Embryonic facial prominence (tissue), 1 donor: ENCODE measurements at regions not wholly inside any gene's neighbourhood (a gene's known extent, or its start where the extent isn't known, plus 50 kb on each side); places are given as distances from the start of the nearest gene placed in this dataset.
"Not testable (repeated sequence)": the region's sequence is repeated elsewhere in the genome, so short reads cannot be mapped to it uniquely, and the experiment has no call there.

Experiments
- DNase-seq: peaks from one replicate; pipeline ENCODE4 v3.0.0-alpha.2; 2016; ENCODE audit errors: extremely low spot score

DNA sequence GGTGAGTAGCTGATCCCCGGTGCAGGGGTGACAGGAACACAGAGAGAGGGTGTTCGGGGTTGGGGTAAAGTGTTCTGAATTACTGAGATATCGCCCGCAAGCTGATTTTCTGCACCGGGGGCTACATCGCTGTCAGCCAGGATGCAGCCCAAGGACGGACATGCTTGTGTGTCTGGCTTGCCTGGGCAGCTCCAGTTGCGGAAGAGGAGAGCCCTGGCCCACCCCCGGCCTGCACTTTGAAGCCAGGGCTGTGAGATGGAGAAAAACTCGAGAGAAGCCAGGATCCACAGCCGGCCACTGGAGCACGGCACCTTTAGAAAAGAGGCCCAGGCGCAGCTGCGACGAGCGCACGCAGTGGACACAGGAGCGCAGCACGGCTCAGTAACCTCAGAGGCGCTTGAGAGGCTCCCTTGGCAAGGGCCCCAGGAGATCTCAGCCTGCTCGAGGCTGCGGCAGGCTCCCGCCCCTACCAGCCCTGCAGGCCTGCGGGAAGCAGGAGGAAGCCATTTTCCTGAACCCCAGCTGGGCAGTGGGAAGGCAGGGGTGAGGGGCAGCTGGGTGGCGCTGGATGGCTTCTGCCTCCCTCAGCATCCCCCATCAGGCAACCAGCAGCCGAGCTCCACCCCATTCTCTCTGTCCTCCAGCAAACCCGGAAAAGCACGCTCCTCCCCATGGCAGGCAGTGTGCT lies 59.2 kb downstream of the C9orf50 start:
- no peak for DNase-seq

DNA sequence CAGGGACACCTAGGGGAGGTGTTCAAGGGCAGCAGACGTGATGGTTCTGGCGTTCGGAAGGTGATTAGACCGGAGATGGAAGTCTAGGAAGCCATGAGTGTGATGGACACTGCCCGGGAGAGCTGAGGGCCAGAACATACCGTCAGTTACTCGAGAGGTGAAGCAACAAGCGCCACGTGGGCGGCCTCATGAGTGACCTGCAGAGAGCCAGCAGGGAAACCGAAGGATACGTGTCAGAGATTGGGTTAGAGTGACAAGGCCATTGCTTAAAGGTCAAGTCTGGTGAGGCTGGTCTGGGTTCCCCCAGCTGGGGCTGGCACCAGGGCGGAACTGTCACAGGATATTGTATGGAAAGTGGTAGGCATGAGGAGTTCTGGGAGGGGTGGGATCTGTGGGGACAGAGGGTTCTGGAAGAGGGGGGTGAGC lies 60.0 kb downstream of the C9orf50 start:
- no peak for DNase-seq

DNA sequence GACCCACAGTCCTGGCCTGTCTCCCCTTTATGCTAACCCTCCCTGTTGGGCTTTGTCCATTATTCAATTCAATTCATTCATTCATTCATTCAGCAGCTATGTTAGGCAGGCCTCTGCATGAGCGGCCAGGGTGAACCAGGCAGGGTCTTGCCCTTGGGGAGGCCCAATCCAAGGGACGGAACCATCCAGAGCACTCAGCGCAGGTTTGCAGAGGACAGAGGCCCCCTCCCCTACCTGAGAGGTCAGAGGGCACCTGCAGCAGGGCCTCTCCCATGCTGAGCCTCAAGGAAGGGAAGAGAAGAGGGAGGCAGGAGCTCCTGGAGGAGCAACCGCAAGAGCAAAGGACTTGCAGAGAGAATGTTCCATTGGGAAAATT lies 61.4 kb downstream of the C9orf50 start:
- peak; percentile 3 for DNase-seq

- DNase-seq = no peak
These were observed 62.1 kb downstream of the C9orf50 start for GRCh38 chr9:129558551-129559505.

- DNase-seq = no peak
These were observed 62.8 kb downstream of the C9orf50 start for GRCh38 chr9:129558063-129558550.

- DNase-seq = peak; percentile 68
These were observed 63.5 kb downstream of the C9orf50 start for GRCh38 chr9:129557192-129558036.

GRCh38 chr9:129556491-129557191 lies 64.3 kb downstream of the C9orf50 start:
- no peak for DNase-seq

GRCh38 chr9:129555512-129556215 lies 65.2 kb downstream of the C9orf50 start:
- DNase-seq = no peak

- no peak for DNase-seq
These were observed 66.3 kb downstream of the C9orf50 start for GRCh38 chr9:129554649-129555048.

DNA sequence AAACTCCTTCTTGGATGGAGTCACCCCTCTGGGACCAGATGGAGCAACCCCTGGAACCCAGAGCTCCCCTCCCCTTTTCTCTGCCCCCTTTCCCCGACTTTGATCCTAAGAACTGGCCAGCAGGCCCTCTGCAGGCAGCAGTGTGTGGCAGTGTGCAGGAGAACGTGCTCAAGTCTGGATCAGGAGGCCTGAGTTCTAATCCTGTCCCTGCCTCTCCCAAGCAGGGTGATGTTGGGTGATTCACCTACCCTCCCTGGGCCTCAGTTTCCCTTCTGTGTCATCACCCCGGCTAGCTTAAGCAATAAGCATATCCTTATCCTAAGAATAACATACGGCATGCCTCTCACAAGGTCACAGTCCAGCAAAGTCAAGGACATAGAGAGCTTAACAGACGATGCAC lies 67.6 kb downstream of the C9orf50 start:
- DNase-seq = no peak

- no peak for DNase-seq
These were observed 68.8 kb downstream of the C9orf50 start for GRCh38 chr9:129552064-129552463.

DNA sequence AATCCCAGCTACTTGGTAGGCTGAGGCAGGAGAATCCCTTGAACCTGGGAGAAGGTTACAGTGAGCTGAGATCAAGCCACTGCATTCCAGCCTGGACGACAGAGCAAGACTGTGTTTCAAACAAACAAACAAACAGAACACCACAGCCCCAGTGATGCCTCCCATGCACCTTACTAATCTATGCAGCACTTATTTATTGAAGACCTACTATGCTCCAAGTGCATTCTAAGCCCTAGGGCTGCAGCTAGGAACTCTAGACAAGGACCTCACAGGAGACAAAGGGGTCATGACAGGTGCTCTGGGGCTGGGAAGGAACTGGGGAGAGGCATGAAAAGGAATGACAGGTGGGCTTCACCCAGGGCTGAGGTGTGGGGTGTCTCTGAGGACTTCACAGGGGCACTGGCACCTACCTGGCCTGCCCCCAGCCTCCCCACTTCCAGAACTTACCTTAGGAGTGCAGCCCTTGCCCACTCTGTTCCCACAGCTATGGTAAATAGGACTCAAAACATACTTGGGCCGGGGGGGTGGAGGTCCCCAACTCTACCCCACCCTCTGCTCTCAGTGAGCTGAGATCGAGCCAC lies 69.4 kb downstream of the C9orf50 start:
- no peak for DNase-seq

DNA sequence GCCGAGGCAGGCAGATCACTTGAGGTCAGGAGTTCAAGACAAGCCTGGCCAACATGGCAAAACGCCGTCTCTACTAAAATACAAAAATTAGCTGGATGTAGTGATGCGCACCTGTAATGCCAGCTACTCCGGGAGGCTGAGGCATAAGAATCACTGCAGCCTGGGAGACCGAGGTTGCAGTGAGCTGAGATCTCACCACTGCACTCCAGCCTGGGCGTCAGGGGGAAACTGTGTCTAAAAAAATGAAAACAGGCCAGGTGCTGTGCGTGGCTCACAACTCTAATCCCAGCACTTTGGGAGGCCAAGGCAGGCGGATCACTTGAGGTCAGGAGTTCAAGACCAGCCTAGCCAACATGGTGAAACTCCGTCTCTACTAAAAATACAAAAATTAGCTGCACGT lies 69.9 kb downstream of the C9orf50 start:
- not testable (repeated sequence) for DNase-seq

DNA sequence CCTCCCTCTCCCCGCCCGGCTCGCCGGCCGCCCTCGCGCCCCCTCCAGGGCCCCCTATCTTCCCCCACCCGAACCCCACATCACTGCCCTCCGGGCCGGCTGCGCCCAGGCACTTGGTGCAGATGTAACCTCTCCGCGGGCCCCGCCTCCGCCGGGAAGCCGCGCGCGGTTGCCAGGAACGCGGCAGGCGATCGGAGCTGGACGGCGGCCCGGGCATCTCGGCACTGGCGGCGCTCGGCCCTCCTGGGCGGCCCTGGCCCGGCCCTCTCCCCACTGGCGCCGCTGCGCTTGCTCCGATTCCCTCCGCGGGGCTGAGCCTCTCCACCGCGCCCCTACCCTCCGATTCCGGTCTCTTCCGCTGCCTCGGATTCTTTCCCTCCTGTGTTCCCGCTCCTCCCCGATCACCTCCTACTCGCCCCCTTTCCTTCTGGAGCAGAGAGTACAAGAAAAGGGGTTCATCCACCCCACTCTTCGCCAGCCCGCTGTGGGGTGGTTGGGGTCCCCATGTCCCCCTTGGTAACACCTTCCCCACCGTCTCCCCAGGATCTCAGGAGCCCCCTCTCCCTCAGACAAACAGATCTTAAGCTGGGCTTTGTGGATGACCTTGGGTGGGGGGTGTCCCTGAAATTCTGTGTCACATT lies 70.6 kb downstream of the C9orf50 start:
- peak; percentile 45 for DNase-seq

- no peak for DNase-seq
These were observed 71.2 kb downstream of the C9orf50 start for GRCh38 chr9:129549684-129550083.

GRCh38 chr9:129549139-129549538 lies 71.8 kb downstream of the C9orf50 start:
- DNase-seq = no peak

DNA sequence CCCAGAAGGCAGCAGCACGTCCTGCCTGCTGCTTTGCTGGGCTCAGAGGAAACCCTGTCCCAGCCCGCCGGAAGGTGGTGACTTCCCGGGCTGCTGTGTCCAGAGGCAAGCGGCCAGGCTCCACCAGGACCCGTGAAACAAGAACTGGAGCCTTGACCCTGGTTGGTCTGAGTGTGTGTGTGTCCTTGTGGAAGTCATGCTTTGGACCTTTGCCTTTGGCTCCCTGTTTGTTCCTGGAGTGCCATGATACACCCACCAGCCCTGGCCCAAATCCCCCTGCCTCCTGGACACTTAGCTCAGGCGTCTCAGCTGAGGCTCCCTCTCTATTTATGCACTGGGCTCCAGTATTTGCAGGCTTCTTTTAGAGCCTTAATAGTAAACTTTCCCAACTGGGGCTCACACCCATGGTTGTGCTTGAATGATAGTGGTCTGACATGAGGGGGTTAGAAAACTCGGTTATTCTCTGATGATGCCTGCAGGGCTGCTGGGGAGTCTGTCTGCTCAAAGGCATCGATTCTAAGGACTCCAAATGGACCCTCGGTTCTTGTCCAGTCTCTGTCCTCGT lies 72.2 kb downstream of the C9orf50 start:
- DNase-seq = no peak

DNA sequence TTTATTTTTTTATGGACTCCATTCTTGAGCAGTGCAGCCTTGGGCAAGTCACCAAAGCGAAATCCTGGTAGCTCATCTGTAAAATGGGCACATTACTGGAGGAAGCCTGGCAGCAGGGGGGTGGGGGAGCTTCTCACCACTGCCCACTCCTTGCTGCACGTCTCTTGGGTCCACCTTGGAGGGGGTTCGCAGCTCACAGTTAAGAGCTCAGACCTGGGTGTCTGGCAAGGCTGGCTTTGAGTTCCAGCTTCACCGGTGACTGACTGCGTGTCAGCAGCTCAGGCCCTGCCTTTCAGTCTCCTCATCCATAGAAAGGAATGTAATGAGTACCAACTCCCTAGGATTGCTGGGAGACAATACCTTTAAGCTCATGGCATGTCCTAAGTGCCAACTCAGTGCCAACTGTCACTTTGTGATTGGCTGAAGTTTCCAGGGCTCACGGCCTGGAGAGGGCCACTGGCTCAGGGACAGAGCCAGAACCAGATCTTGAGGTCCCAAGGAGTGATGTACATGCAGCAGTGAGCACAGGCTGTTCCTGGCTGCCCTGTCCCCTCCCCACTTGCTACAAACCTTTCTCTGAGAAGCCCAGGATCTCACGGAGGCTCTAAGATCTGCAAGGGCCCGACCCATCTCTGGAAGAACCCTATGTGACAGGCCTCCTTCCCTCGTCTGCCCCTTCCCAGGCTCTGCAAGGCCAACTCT lies 72.9 kb downstream of the C9orf50 start:
- DNase-seq = no peak

DNA sequence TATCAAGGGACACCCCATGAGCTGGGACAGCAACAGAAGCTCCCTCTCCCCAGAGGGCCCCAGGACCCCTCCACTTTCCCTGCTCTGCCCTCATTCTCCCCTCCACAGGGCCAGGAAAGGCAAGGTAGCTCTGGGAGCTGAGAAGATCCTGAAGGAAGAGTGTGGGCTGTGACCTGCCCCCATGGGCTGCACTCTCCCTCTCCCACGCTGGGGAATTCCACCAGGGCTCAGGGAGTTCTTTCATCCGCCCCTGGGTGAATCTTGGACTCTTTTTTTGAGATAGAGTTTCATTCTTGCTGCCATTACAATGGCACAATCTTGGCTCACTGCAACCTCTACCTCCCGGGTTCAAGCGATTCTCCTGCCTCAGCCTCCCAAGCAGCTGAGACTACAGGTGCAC lies 73.8 kb downstream of the C9orf50 start:
- no peak for DNase-seq
